BLaER1 treated with 17β-estradiol and CSF1 and Interleukin-3, amounts not matched to agents 10 nM and 100 nM (cell line): ENCODE measurements at regions not wholly inside any gene's neighbourhood (a gene's known extent, or its start where the extent isn't known, plus 50 kb on each side); places are given as distances from the start of the nearest gene placed in this dataset.

Experiments used
- H3K27ac ChIP-seq, 11 experiments: shearing (Covaris generic); formaldehyde crosslinking; 2 replicates each; pipeline ENCODE4 v1.8.1; 2022
- H3K27me3 ChIP-seq, 11 experiments: shearing (Covaris generic); formaldehyde crosslinking; 2 replicates each; pipeline ENCODE4 v1.8.1; 2022
- H3K36me3 ChIP-seq, 11 experiments: shearing (Covaris generic); formaldehyde crosslinking; 2 replicates each; pipeline ENCODE4 v1.8.1; 2022
- H3K4me1 ChIP-seq, 10 experiments: shearing (Covaris generic); formaldehyde crosslinking; 2 replicates each; pipeline ENCODE4 v1.8.1; 2022
- H3K4me2 ChIP-seq, 11 experiments: shearing (Covaris generic); formaldehyde crosslinking; 2 replicates each; pipeline ENCODE4 v1.8.1; 2022
- H3K4me3 ChIP-seq, 10 experiments: shearing (Covaris generic); formaldehyde crosslinking; 2 replicates each; pipeline ENCODE4 v1.8.1; 2022
- H3K9ac ChIP-seq, 11 experiments: shearing (Covaris generic); formaldehyde crosslinking; 2 replicates each; pipeline ENCODE4 v1.8.1; 2022
- H3K9me3 ChIP-seq, 11 experiments: shearing (Covaris generic); formaldehyde crosslinking; replicated peaks in 1 of 11; 2 replicates each; pipeline ENCODE4 v1.8.1; 2022
- H4K20me1 ChIP-seq, 11 experiments: shearing (Covaris generic); formaldehyde crosslinking; 2 replicates each; pipeline ENCODE4 v1.8.1; 2022
- Cebpa-rat ChIP-seq, 11 experiments: shearing (Covaris generic); IDR thresholded peaks; 2 replicates each; pipeline ENCODE4 v1.8.1; 2022

DNA sequence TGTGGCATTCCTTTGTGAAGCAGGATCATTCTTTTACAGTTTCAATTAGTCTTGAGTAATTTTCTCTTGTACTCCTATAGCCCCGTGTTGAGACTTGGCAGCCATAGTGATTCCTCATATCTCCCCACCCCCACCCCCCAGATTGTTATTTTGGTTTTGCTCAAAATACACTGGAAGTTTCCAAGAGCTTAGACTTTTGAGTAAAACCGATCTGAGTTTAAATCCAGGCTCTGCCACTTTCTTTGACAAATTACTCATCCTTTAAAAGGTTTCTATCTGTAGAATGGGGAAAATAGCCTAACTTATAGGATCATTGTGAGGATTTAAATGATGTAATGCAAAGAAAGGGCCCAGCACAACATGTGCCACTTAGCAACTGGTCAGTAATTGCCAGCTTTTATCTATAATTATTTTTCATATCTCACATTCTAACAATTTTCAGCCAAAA is 53.1 kb upstream of the RC3H1 start:
- no peaks in the 10 kb centered on the region for H3K36me3 ChIP-seq
- H3K4me3 ChIP-seq, result no peak overlapping the region
- TF ChIP-seq Cebpa-rat (IDR thresholded peaks at IDR 0.05), result no peak
- H3K9me3 ChIP-seq, result no peaks in the 10 kb centered on the region
- no peak overlapping the region for H3K9ac ChIP-seq
- no peaks in the 10 kb centered on the region for H3K27me3 ChIP-seq
- no peaks in the 10 kb centered on the region for H4K20me1 ChIP-seq
- H3K4me1 ChIP-seq, result no peaks in the 10 kb centered on the region
- no peak overlapping the region for H3K4me2 ChIP-seq
- H3K27ac ChIP-seq, result no peak overlapping the region

DNA sequence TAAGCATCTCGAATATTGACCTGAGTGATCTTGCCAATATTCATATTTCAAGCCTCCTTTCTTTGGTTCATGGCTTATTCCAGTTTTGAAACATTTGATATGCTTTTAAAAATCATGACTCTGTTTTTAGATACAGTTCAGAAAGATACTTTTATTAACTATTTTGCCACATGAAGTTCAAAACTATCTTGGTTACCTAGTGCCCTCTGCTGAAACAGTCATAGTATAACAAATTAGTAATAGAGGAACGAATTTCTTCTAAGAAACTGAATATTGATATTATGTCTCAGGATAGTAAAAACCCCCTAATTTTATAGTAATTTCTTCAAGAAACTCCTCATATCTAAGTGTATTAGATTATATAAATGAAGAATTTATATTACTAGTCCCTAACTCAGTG is 52.6 kb upstream of the RC3H1 start:
- Histone ChIP-seq H3K9me3 (no peaks in the 10 kb centered on the region), H3K4me2 (no peak overlapping the region), H3K9ac (no peak overlapping the region), H3K4me3 (no peak overlapping the region), H4K20me1 (no peaks in the 10 kb centered on the region), H3K27ac (no peak overlapping the region), H3K36me3 (no peaks in the 10 kb centered on the region), H3K27me3 (no peaks in the 10 kb centered on the region), H3K4me1 (no peaks in the 10 kb centered on the region)
- TF ChIP-seq Cebpa-rat (IDR thresholded peaks at IDR 0.05), result no peak

DNA sequence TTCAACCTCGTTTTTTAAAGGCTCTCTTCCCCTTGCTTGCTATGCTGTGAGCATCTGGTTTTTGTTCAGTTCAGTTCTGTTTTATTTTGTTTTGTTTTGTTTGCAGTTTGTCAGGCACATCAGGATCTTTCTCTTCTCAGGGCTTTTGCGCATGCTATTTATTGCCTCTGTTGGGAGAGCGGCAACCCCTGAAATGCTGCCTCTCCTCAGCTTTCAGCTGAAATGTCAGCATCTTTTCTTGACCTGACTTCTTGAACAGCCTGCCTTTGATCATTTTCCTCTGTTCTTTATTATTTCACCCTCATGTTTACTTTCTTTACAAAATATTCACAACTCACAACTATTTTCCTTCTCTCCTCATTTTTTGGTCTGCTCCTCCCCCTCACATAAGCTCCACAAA is 50.4 kb upstream of the RC3H1 start:
- peaks cover 0 to 9% (median 6%) of the 10 kb centered on the region in 10 experiments; a peak in 6 of 20 replicates for H3K4me1 ChIP-seq
- TF ChIP-seq Cebpa-rat (IDR thresholded peaks at IDR 0.05), result no peak
- H3K4me3 ChIP-seq, result no peak overlapping the region
- no peak overlapping the region for H3K4me2 ChIP-seq
- H3K9ac ChIP-seq, result no peak overlapping the region
- no peaks in the 10 kb centered on the region for H4K20me1 ChIP-seq
- H3K27ac ChIP-seq, result no peak overlapping the region
- no peaks in the 10 kb centered on the region for H3K9me3 ChIP-seq
- H3K27me3 ChIP-seq, result no peaks in the 10 kb centered on the region
- H3K36me3 ChIP-seq, result no peaks in the 10 kb centered on the region
